Mucosa of rectum (tissue), 2 donors: ENCODE measurements at regions not wholly inside any gene's neighbourhood (a gene's known extent, or its start where the extent isn't known, plus 50 kb on each side); places are given as distances from the start of the nearest gene placed in this dataset.

Experiments
- H3K27ac ChIP-seq, 2 donors: one replicate each; pipeline ENCODE4 v1.7.0; 2013; ENCODE audit warnings: inconsistent platforms in 2 of 2, low read depth in 2 of 2, low read length in 2 of 2
- H3K27me3 ChIP-seq, 2 donors: one replicate each; pipeline ENCODE4 v1.7.0; 2013; ENCODE audit warnings: low read length in 2 of 2; ENCODE audit not compliant: control insufficient read depth in 2 of 2, insufficient read depth in 2 of 2
- H3K36me3 ChIP-seq, 2 donors: one replicate each; pipeline ENCODE4 v1.7.0; 2013; ENCODE audit warnings: low read length in 2 of 2; ENCODE audit not compliant: control insufficient read depth in 2 of 2, insufficient read depth in 2 of 2
- H3K4me1 ChIP-seq, 2 donors: one replicate each; pipeline ENCODE4 v1.7.0; 2013; ENCODE audit warnings: low read length in 2 of 2, mild to moderate bottlenecking in 1 of 2; ENCODE audit not compliant: control insufficient read depth in 2 of 2, insufficient read depth in 2 of 2
- H3K4me3 ChIP-seq, 2 donors: one replicate each; pipeline ENCODE4 v1.7.0; 2013; ENCODE audit warnings: low read length in 2 of 2
- H3K9ac ChIP-seq, 2 donors: one replicate each; pipeline ENCODE4 v1.7.0; 2013; ENCODE audit warnings: low read length in 2 of 2, low read depth in 1 of 2, mild to moderate bottlenecking in 1 of 2
- H3K9me3 ChIP-seq, 2 donors: one replicate each; pipeline ENCODE4 v1.7.0; 2013; ENCODE audit warnings: low read length in 2 of 2; ENCODE audit not compliant: control insufficient read depth in 2 of 2
- donor health status: healthy.
- donor health status: Normal muscosa, but diverticular disease.

- no peak overlapping the region for H3K4me3 ChIP-seq
- no peak overlapping the region for H3K9ac ChIP-seq
- no peak overlapping the region for H3K27ac ChIP-seq
- H3K27me3 ChIP-seq = no peaks in the 10 kb centered on the region
- no peaks in the 10 kb centered on the region for H3K9me3 ChIP-seq
- H3K36me3 ChIP-seq = no peaks in the 10 kb centered on the region
- H3K4me1 ChIP-seq = no peaks in the 10 kb centered on the region
Measured at GRCh38 chr7:153912211-153912610, 140.0 kb upstream of the DPP6 start.

- H3K9me3 ChIP-seq = peaks cover 0 to 2% of the 10 kb centered on the region in 2 donors
- no peak overlapping the region for H3K4me3 ChIP-seq
- no peaks in the 10 kb centered on the region for H3K36me3 ChIP-seq
- H3K27me3 ChIP-seq = no peaks in the 10 kb centered on the region
- H3K27ac ChIP-seq = no peak overlapping the region
- no peaks in the 10 kb centered on the region for H3K4me1 ChIP-seq
- no peak overlapping the region for H3K9ac ChIP-seq
Measured at GRCh38 chr7:153920126-153920525, 132.1 kb upstream of the DPP6 start.

- H3K36me3 ChIP-seq = no peaks in the 10 kb centered on the region
- H3K4me1 ChIP-seq = no peaks in the 10 kb centered on the region
- H3K4me3 ChIP-seq = no peak overlapping the region
- H3K9ac ChIP-seq = no peak overlapping the region
- H3K9me3 ChIP-seq = peaks cover 0 to 4% of the 10 kb centered on the region in 2 donors
- no peaks in the 10 kb centered on the region for H3K27me3 ChIP-seq
- H3K27ac ChIP-seq = no peak overlapping the region
Measured at GRCh38 chr7:153920897-153921296, 131.3 kb upstream of the DPP6 start.

- Histone ChIP-seq H3K27ac (no peak overlapping the region), H3K9me3 (peaks cover 0 to 5% of the 10 kb centered on the region in 2 donors), H3K27me3 (no peaks in the 10 kb centered on the region), H3K4me1 (no peaks in the 10 kb centered on the region), H3K4me3 (no peak overlapping the region), H3K36me3 (no peaks in the 10 kb centered on the region), H3K9ac (no peak overlapping the region)
Measured at GRCh38 chr7:153921408-153921807, 130.8 kb upstream of the DPP6 start.

- no peak overlapping the region for H3K27ac ChIP-seq
Measured at GRCh38 chr7:153930696-153931095, 121.5 kb upstream of the DPP6 start.

GRCh38 chr7:153934048-153934447 is 118.2 kb upstream of the DPP6 start:
- no peaks in the 10 kb centered on the region for H3K36me3 ChIP-seq
- no peak overlapping the region for H3K4me3 ChIP-seq
- no peaks in the 10 kb centered on the region for H3K27me3 ChIP-seq

More at GRCh38 chr7:153930696-153931095, 121.5 kb upstream of the DPP6 start:
- Histone ChIP-seq H3K27me3 (no peaks in the 10 kb centered on the region), H3K9me3 (peaks cover 0 to 2% of the 10 kb centered on the region in 2 donors), H3K4me1 (no peaks in the 10 kb centered on the region), H3K9ac (no peak overlapping the region), H3K4me3 (no peak overlapping the region), H3K36me3 (no peaks in the 10 kb centered on the region)

GRCh38 chr7:153934629-153935028 is 117.6 kb upstream of the DPP6 start:
- no peaks in the 10 kb centered on the region for H3K36me3 ChIP-seq
- no peaks in the 10 kb centered on the region for H3K9me3 ChIP-seq
- no peak overlapping the region for H3K4me3 ChIP-seq
- H3K27me3 ChIP-seq = no peaks in the 10 kb centered on the region
- H3K9ac ChIP-seq = no peak overlapping the region
- no peak overlapping the region for H3K27ac ChIP-seq
- H3K4me1 ChIP-seq = no peaks in the 10 kb centered on the region

More at GRCh38 chr7:153934048-153934447, 118.2 kb upstream of the DPP6 start:
- no peaks in the 10 kb centered on the region for H3K9me3 ChIP-seq
- H3K27ac ChIP-seq = no peak overlapping the region
- no peaks in the 10 kb centered on the region for H3K4me1 ChIP-seq
- H3K9ac ChIP-seq = no peak overlapping the region

GRCh38 chr7:153935095-153935494 is 117.1 kb upstream of the DPP6 start:
- Histone ChIP-seq H3K4me1 (no peaks in the 10 kb centered on the region), H3K9ac (no peak overlapping the region), H3K27ac (no peak overlapping the region), H3K9me3 (no peaks in the 10 kb centered on the region), H3K27me3 (no peaks in the 10 kb centered on the region), H3K4me3 (no peak overlapping the region), H3K36me3 (no peaks in the 10 kb centered on the region)

GRCh38 chr7:153938451-153938850 is 113.7 kb upstream of the DPP6 start:
- Histone ChIP-seq H3K9ac (no peak overlapping the region), H3K4me3 (no peak overlapping the region), H3K27me3 (no peaks in the 10 kb centered on the region), H3K4me1 (no peaks in the 10 kb centered on the region), H3K27ac (no peak overlapping the region), H3K9me3 (no peaks in the 10 kb centered on the region), H3K36me3 (no peaks in the 10 kb centered on the region)

GRCh38 chr7:153939177-153939576 is 113.0 kb upstream of the DPP6 start:
- Histone ChIP-seq H3K4me1 (no peaks in the 10 kb centered on the region), H3K27me3 (no peaks in the 10 kb centered on the region), H3K36me3 (no peaks in the 10 kb centered on the region), H3K4me3 (no peak overlapping the region), H3K27ac (no peak overlapping the region), H3K9me3 (no peaks in the 10 kb centered on the region), H3K9ac (no peak overlapping the region)

- H3K9ac ChIP-seq = no peak overlapping the region
- no peaks in the 10 kb centered on the region for H3K4me1 ChIP-seq
- H3K9me3 ChIP-seq = no peaks in the 10 kb centered on the region
Measured at GRCh38 chr7:153939654-153940053, 112.5 kb upstream of the DPP6 start.

More at GRCh38 chr7:153939654-153940053, 112.5 kb upstream of the DPP6 start:
- Histone ChIP-seq H3K27me3 (no peaks in the 10 kb centered on the region), H3K4me3 (no peak overlapping the region), H3K27ac (no peak overlapping the region), H3K36me3 (no peaks in the 10 kb centered on the region)
